Tibial nerve (tissue), 4 donors: ENCODE measurements at regions not wholly inside any gene's neighbourhood (a gene's known extent, or its start where the extent isn't known, plus 50 kb on each side); places are given as distances from the start of the nearest gene placed in this dataset.

Source experiments
- DNase-seq, 2 donors: peaks; one replicate each; pipeline ENCODE4 v3.0.0-alpha.2; 2019; ENCODE audit warnings: low spot score in 2 of 2
- H3K27ac ChIP-seq, 4 donors: fragments of 200-600 bp; sonication (generic) in 3 of 4; one replicate each; pipeline ENCODE4 v1.5.1; 2017 to 2019; ENCODE audit warnings: mild to moderate bottlenecking in 1 of 4
- H3K27me3 ChIP-seq, 2 donors: fragments of 200-600 bp; sonication (generic) in 1 of 2; one replicate each; pipeline versions ENCODE4 v1.5.1 to v1.6.0; 2017 to 2019
- H3K36me3 ChIP-seq, 3 donors: fragments of 200-600 bp; sonication (generic); one replicate each; pipeline ENCODE4 v1.5.1; 2018 to 2019
- H3K4me1 ChIP-seq, 4 donors: fragments of 200-600 bp; sonication (generic) in 3 of 4; one replicate each; pipeline ENCODE4 v1.5.1; 2017 to 2019
- H3K4me3 ChIP-seq, 4 donors: fragments of 200-600 bp; sonication (generic) in 3 of 4; one replicate each; pipeline ENCODE4 v1.5.1; 2017 to 2019; ENCODE audit warnings: mild to moderate bottlenecking in 1 of 4, moderate library complexity in 1 of 4
- H3K9me3 ChIP-seq, 4 donors: fragments of 200-600 bp; sonication (generic) in 3 of 4; one replicate each; pipeline ENCODE4 v1.5.1; 2017 to 2019
- EP300 ChIP-seq, 2 donors: sonication (generic); formaldehyde crosslinking; IDR thresholded peaks; one replicate each; pipeline ENCODE4 v1.6.1; 2017; ENCODE audit warnings: antibody characterized with exemption in 2 of 2, mild to moderate bottlenecking in 1 of 2
- POLR2A ChIP-seq, 2 donors: fragments of 450-650 bp; IDR thresholded peaks; one replicate each; pipeline ENCODE4 v1.6.1; 2017; ENCODE audit warnings: antibody characterized with exemption in 2 of 2, mild to moderate bottlenecking in 2 of 2, moderate library complexity in 2 of 2
- WGBS, 2 donors: methylation state at CpG; one replicate each; pipeline ENCODE4 v1.1.5; 2018; 5-methylcytosine and 5-hydroxymethylcytosine counted together
- TF ChIP-seq, protein P1 (sequence below), 5 experiments: fragments of 200-600 bp in 3 of 5; fragments of 450-650 bp in 2 of 5; sonication (generic) in 3 of 5; IDR thresholded peaks; one replicate each; pipeline ENCODE4 v1.5.1; 2016 to 2019; ENCODE audit warnings: antibody characterized with exemption in 5 of 5, mild to moderate bottlenecking in 3 of 5, moderate library complexity in 2 of 5

GRCh38 chr3:163572856-163573255 is 1505.4 kb downstream of the SI start:
- Histone ChIP-seq H3K9me3 (peaks cover 0 to 5% (median 0%) of the 10 kb centered on the region in 4 donors), H3K27me3 (no peaks in the 10 kb centered on the region), H3K4me3 (no peak overlapping the region), H3K4me1 (no peaks in the 10 kb centered on the region), H3K27ac (no peak overlapping the region), H3K36me3 (no peaks in the 10 kb centered on the region)
- 39 to 62% methylated on average over 1 of the region's 1 CpG for WGBS, 2 donors
- DNase-seq, result no peak
- TF ChIP-seq EP300 (IDR thresholded peaks at IDR 0.05) (no peak), POLR2A (IDR thresholded peaks at IDR 0.05) (no peak)

GRCh38 chr3:163563485-163563884 is 1514.8 kb downstream of the SI start:
- Histone ChIP-seq H3K27me3 (no peaks in the 10 kb centered on the region), H3K36me3 (no peaks in the 10 kb centered on the region), H3K9me3 (peaks cover 0 to 5% (median 0%) of the 10 kb centered on the region in 4 donors), H3K27ac (no peak overlapping the region), H3K4me1 (no peaks in the 10 kb centered on the region), H3K4me3 (no peak overlapping the region)
- WGBS, 2 donors, result 65 to 81% methylated on average over 1 of the region's 1 CpG
- no peak for TF ChIP-seq EP300 (IDR thresholded peaks at IDR 0.05)
- no peak for TF ChIP-seq POLR2A (IDR thresholded peaks at IDR 0.05)
- TF ChIP-seq, protein P1, sequence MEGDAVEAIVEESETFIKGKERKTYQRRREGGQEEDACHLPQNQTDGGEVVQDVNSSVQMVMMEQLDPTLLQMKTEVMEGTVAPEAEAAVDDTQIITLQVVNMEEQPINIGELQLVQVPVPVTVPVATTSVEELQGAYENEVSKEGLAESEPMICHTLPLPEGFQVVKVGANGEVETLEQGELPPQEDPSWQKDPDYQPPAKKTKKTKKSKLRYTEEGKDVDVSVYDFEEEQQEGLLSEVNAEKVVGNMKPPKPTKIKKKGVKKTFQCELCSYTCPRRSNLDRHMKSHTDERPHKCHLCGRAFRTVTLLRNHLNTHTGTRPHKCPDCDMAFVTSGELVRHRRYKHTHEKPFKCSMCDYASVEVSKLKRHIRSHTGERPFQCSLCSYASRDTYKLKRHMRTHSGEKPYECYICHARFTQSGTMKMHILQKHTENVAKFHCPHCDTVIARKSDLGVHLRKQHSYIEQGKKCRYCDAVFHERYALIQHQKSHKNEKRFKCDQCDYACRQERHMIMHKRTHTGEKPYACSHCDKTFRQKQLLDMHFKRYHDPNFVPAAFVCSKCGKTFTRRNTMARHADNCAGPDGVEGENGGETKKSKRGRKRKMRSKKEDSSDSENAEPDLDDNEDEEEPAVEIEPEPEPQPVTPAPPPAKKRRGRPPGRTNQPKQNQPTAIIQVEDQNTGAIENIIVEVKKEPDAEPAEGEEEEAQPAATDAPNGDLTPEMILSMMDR (IDR thresholded peaks at IDR 0.05), result no peak
- no peak for DNase-seq

DNA sequence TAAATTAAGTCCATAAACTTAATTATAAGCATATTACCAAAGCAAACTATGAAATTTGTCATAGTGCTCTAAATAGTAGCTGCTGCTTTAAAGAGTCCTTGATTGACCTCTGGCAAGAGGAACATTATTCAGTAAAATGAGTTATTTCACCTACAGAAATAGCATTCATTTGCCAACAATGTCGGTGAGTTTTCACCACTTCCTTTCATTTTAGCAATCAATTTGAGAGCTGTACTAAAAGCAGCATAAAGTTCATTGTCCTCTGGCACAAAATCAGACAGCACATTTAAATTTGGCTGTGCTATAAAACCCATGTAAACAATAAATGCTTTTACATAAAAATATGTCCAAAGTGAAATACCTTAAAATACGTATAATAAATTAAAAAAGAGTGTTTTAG is 1515.7 kb downstream of the SI start:
- no peaks in the 10 kb centered on the region for H3K36me3 ChIP-seq
- no peak overlapping the region for H3K27ac ChIP-seq
- TF ChIP-seq, protein P1 (IDR thresholded peaks at IDR 0.05), result no peak
- TF ChIP-seq EP300 (IDR thresholded peaks at IDR 0.05) (no peak), POLR2A (IDR thresholded peaks at IDR 0.05) (no peak)
- WGBS, 2 donors, result 28 to 35% methylated on average over 2 of the region's 2 CpGs
- H3K4me1 ChIP-seq, result no peaks in the 10 kb centered on the region
- H3K9me3 ChIP-seq, result peaks cover 0 to 5% (median 0%) of the 10 kb centered on the region in 4 donors
- H3K27me3 ChIP-seq, result no peaks in the 10 kb centered on the region
- H3K4me3 ChIP-seq, result no peak overlapping the region
- no peak for DNase-seq

DNA sequence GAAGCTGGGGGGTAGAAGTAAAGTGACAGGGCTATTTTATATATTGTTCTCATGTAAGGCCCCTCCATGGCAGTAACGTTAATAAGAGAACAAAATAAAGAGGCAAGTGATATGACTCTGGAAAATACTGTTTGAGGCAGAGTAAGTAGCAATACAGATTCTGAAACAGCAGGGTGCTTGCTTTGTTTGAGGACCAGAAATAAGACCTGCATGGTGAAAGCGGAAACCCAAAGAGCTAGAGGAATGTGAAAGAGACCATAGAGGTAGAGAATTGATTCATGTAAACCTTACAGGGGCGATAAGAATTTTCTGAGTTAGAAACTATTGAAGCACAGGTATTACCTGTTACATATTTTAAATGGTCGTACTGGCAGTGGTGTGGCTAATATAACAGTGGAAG is 1517.1 kb downstream of the SI start:
- WGBS, 2 donors, result 77 to 81% methylated on average over 4 of the region's 4 CpGs

DNA sequence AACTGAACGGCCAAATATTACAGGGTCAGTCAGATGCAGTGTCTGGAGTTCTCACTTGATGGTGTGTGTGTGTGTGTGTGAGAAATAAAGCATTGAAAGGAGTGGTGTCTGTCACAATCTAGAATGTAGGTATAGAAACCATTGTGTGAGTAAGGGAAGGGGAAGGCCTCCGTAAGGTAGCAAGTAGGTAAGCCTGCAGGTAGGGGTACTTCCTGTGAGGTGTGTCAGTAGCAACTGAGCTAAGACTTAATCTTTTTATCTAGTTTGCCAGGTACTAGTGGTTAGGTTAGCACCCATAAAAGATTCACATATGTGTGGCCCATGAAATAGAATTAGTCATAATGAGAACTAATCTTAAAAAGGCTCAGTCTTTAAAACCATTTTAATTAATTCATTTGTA is 1517.8 kb downstream of the SI start:
- Histone ChIP-seq H3K9me3 (peaks cover 0 to 5% (median 0%) of the 10 kb centered on the region in 4 donors), H3K4me3 (no peak overlapping the region), H3K36me3 (no peaks in the 10 kb centered on the region), H3K4me1 (no peaks in the 10 kb centered on the region), H3K27ac (no peak overlapping the region), H3K27me3 (no peaks in the 10 kb centered on the region)
- 67 to 87% methylated on average over 2 of the region's 2 CpGs for WGBS, 2 donors
- DNase-seq, result no peak
- TF ChIP-seq, protein P1 (IDR thresholded peaks at IDR 0.05), result no peak
- no peak for TF ChIP-seq EP300 (IDR thresholded peaks at IDR 0.05)

More for the DNA sequence above, 1517.1 kb downstream of the SI start:
- TF ChIP-seq, protein P1 (IDR thresholded peaks at IDR 0.05), result no peak
- no peak for TF ChIP-seq EP300 (IDR thresholded peaks at IDR 0.05)
- no peak for TF ChIP-seq POLR2A (IDR thresholded peaks at IDR 0.05)
- Histone ChIP-seq H3K27ac (no peak overlapping the region), H3K36me3 (no peaks in the 10 kb centered on the region), H3K27me3 (no peaks in the 10 kb centered on the region), H3K4me1 (no peaks in the 10 kb centered on the region), H3K4me3 (no peak overlapping the region), H3K9me3 (peaks cover 0 to 5% (median 0%) of the 10 kb centered on the region in 4 donors)
- DNase-seq, result no peak
